CD4-positive, alpha-beta T cell treated with Interleukin-17A for 4 hours (primary cell): ENCODE measurements at regions not wholly inside any gene's neighbourhood (a gene's known extent, or its start where the extent isn't known, plus 50 kb on each side); places are given as distances from the start of the nearest gene placed in this dataset.

ENCODE experiments used
- DNase-seq: peaks from one replicate; pipeline ENCODE4 v3.0.0-alpha.2; 2020; ENCODE audit warnings: mixed read lengths

DNA sequence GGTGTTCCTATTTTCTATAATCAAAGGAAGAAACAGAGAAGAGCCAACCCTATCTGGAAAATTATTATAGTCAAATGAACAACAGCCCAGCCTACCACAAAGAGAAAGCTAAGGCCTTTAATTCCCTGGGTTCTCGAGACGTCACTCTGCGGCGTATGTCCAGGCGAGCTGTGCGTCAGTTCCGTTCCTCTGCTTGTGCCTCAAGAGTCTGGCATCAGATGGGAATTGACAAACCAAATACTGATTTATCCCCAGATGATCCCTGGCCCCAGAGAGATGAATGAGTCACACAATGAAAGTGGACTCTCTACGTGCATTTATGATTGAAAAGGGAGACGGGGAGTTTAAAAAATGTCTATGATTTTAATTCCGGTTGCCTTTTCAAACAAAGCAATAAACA is 151.6 kb upstream of the PDE10A start:
- no peak for DNase-seq

DNA sequence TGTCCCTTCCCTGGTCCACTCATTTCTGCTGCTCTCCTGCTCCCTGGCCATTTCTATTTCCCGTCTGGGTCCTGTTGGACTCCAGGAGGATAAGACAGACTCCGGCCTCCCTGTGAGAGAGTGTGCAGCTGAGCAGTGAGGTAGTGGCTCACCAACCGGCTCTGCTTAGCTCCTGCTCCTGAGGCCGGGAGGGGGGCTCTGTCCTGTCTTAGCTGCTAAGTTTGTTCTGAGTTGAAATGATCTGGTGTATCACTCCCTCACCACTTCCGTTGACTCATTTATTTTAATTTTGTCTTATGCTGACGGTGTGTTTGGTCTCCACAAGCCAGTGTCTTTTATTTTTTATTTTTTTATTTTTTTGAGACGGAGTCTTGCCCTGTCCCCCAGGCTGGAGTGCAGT is 148.5 kb upstream of the PDE10A start:
- DNase-seq: no peak

DNA sequence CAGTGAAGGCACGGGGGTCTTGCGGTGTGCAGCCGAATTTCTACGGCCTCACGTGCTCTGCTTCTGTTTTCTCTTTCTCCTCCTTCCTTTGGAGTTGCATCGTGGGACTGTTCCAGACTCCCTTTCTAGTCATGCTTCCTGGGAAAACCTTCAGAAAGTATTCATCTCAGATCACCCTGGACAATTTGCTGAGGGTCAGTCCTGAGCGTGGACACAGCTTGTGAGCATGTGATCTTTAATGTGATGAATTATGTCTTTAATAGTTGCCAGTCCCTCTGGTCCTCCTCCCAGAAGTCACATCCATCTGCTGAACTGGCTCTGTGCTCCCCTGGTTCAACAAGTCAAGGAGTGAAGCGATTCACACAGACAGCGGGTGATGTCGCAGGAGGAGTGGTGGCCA is 145.0 kb upstream of the PDE10A start:
- DNase-seq: no peak

DNA sequence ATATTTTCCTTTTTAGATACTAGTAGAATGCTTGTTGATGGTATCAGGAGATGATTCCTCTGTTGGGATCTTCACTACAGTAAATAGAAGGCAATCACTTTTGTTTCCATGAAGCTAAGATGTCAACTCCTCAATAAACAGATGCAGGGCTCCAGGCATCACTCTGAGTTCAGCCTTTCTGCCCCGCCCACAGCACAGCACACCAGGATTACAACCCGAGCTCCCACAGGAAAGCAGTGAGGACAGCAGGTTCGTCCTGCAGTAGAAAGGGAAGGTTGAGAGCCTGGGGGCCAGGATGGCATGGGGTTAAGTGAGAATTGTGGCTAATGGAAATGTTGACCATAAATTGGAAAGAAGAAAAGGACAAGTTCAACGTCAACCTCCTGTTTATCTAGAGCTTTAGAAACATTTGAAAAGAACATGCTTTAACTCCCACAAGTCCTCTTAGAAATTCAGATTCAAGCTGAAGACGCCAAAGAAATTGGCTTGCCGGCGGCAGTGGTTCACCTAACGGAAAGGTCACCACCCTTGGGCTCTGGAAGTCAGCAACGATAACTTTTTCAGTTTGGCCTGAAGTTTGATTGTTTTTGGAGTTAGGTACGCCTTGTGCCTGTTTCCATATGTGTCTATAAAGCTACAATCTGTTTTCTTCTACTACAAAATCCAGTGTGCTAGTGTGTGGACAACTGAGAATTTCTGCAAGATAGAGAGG is 144.4 kb upstream of the PDE10A start:
- DNase-seq: no peak

DNA sequence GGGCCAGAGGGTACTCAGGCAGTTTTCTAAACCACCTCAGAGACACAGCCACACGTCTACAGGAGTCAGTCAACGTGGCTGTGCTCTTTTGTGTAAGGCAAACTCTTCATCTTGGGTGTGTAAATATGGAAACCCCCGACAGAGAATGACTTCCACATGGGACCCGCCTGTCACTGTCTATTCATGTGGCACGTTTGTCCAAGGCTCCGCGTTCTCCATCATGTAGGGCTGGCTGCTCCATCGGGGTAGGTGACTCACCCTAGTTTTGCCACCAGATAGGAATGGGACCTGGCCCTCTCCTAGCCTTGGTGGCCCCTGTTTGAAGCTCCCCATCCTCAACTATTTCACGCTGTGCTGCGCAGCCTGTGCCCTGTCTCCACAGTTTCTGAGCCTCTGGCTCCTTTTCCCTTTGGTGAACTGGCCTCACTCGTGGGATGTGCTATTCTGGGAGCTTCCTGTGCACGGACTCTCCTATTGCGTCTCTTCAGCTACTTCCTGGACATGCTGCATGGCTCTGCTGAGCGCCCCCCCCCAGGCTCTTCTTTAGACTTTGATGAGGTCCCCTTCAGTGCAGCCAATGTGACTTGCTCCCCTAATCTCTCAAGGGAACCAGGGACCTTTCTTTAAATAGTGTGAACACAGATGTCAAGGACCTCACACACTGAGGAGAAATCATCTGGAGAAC is 143.2 kb upstream of the PDE10A start:
- DNase-seq: no peak

DNA sequence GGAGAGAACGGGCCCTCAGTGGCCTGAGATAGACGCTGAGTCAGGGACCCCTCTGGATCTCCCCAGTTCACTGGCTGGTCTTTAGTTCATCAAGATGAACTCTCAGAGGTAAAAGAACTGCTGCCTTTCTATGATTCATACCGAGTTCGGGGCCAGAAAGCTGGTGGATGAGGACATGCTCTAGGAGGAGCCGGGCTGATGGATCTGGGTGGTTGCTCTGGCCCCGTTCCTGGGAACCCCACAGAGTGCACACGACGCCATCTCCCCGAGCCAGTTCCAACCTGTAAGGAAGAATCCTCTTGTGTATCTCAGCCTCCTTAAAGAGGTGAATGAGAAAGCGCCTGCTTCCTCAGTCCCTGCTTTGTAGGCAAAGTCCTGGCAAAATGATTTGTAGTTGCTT is 142.6 kb upstream of the PDE10A start:
- no peak for DNase-seq

DNA sequence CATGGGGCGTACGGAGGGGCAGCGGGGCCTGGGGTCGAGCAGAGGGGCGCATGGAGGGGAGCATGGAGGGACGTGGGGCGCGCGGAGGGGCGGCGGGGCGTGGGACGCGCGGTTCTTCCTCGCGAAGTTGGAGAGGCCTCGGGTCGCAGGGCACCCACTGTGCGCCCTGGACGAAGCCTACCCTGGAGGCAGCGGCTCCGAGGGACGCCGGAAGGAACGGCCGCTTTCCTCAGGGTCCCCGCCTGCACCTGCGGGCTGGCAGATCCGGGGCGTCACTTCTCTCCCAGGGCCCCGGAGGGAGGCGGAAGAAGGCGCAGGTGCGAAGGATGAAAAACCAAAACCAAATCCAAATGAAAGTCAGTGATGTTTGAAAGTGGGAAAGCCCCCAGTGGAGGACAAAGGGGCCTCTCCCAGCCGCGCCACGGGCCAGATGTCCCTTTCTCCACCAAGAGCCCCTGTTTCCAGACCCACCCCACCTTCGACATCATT is 142.1 kb upstream of the PDE10A start:
- DNase-seq: no peak

DNA sequence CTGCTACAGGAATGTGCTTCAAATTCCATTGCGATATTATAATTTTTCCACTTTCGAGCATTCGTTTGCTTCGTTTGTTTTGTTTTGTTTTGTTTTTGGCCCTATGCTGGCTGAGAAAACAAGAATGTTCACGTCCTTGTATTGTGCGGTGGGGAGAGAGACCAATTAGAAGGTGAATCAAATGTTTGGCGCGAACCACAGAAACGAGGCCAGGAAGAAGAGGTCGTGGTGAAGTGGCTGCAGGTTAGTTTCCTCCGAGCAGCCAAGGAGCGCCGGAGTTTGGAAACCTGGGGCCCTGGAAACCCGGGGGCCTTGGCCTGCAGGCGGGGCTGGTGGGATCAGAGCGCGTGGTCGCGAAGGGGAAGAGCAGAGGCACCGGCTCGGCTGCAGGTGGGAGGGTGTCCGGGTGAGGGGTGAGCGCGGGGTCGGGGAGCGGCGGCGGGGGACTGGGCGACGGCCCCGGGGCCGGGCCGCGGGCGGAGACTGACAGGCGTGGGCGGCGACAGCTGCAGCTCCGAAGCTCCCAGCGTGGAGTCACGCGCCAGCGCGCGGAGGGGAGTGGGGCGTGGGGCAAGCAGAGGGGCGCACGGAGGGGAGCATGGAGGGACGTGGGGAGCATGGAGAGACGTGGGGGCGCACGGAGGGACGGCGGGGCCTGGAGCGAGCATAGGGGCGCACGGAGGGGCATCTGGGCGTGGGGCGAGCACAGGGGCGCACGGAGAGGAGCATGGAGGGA is 141.5 kb upstream of the PDE10A start:
- DNase-seq: no peak

DNA sequence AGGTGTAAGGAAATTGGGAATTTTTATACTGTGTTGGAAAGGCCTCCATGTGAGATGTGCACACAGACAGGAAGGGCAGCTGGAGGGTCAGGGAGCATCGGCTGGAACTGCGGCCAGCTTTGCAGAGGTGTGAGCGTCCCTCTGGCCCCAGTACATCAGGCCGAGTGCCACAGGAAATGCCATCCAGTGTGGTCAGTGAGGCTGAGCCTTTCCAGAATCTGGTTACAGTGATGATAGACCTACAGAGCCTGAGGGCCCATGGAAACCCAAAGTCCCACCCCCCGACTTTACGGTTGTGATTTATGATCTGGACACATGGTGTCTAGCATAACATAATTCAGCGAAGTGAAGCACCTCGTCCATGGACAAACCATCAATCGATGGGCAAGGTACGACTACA is 137.3 kb upstream of the PDE10A start:
- DNase-seq: no peak

DNA sequence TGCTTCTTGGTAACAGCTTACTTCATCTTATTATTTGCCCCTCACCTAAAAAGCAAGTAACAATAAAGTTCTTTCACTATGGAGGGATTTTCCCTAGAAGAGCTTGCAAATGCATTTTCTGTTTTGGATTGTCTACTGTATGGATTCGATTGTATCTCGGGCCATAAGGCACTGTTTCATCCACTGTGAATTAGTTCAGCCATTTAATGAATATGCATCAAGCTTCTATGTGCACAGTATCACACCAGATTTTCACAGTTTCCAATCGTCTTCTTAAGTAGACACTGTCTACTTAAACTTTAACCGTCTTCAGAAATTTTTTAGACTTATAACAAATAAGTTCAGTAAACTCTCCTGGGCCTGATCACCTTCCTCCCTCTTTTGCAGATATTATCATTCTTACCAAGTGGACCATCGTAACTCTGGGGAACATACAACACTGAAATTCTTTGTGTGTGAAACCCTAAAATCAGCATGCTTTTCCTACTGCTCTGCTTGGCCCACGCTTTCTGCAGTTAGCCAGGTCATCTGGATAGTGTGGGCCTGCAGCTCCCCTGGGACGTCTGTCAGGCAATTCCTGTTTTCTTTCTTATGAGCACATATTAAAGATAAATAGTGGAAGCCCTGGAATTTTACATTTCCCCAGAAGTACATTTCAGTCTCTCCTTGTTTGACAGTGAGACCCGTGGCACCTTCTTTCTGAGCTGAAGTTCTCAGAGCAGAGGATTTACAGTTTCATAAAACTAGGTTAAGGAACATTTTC is 136.5 kb upstream of the PDE10A start:
- no peak for DNase-seq

DNA sequence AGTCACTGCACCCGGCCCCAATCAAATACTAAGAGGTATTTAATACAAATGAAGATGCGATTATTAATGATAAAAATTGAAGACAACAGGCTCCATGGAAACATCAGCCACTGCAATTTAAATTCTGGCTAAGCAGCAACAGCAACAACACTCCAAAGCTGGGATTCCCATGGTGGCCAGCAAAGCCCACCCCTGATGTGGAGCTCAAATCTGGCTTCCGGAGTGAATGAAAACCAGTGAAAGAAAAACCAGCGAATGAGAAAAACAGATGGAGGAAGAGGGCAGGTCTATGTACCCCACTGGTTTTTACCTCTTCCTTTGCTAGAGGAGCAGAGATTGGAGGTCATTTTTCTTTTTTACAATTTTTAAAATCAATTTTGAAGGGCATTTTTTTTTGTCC is 135.9 kb upstream of the PDE10A start:
- no peak for DNase-seq

DNA sequence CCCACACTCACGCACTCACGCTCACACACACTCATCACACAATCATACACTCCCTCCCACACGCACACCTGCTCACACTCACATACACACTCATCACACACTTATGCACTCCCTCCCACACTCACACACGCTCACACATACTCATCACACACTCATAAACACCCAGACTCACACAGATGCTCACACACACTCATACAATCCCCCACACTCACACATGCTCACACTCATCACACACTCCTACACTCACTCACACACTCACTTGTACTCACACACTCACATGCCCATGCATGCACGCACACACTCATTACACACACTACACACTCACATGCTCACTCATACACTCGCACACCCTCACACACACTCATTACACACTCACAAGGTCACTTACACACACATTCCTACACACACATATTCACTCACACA is 131.1 kb upstream of the PDE10A start:
- no peak for DNase-seq

DNA sequence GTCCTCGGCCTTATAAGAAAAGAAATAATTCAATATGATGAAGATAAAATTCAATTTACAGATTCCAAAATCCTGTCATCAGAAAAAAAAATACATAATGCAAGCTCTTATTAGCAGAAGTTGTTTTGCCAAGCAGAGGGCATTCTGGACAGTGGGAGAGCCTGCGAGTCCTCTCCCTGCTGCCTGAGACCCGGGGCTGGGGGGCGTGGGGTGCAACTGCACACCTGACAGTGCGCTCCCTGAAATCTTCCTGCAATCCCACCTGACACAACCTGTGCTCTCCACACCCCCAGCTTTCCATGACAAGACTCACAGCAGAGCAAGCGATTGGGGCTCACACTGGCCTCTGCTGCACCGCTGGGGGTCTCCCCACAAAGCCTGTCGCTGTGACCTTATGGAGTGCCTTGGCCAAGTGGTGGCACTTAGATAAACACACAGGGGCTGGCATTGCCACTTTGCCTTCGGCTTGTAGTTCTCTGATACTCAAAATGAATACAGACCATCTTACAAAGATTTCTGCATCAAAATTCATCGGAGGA is 130.3 kb upstream of the PDE10A start:
- no peak for DNase-seq

DNA sequence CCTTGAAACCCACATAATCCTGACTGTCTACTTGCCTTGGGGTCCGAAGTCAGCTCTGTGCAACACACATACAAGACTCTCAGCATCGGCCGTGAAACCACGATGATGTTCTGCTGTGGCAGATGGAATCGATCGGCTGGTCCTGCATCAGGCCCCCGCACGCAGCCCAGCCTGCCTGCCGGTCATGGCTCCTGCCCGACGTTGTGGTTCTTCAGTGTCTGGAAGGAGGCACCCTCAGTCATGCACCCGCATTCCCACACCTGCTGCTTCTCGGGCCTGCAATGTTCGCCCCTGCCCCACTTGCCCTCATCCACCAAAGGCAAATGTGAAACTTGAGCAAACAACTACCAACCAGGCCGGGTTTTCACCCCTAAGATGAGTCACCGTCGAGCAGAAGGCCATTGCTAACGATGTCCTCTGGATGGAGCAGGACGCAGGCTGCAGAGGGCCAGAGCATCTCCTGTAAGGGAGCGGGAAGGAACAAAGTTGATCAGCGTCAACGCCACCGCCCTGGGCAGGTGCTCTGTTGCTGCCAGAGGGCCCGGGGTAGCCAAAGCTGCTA is 128.9 kb upstream of the PDE10A start:
- DNase-seq: no peak

DNA sequence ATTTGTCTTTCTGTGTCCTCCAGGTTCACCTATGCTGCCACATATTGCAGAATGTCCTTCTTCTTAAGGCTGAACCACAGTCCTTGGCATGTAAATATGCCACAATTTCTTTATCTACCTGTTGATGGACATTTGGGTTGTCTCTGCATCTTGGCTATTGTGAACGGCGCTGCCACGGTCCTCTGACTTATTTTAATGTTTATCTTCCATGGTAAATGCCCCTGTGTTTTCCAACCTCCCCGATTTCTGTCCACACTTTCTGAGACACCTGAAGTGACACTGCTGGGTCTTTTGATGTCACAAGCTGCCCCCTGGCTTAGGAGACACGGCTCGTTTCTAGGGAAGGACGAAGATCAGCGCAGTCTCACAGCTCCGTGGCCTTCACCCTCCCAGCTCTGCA is 128.3 kb upstream of the PDE10A start:
- no peak for DNase-seq

DNA sequence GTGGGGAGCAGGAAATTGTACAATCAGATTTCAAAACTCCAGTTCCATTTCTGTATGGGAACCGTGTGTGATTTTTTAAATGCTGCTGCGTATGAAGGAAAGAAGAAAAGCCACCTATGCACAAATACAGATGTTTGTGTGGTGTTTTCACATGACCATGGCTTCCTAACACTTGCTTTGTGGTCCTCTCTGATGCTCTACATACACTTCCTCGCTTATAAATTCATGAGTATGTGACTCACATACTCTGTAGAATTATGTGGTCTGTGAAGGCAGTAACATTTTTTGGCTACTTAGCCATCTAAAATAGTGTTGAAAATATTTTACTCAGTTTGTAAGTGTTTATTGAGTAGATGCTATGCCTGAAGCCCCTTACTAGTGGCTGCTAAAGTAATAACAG is 119.8 kb upstream of the PDE10A start:
- DNase-seq: no peak

DNA sequence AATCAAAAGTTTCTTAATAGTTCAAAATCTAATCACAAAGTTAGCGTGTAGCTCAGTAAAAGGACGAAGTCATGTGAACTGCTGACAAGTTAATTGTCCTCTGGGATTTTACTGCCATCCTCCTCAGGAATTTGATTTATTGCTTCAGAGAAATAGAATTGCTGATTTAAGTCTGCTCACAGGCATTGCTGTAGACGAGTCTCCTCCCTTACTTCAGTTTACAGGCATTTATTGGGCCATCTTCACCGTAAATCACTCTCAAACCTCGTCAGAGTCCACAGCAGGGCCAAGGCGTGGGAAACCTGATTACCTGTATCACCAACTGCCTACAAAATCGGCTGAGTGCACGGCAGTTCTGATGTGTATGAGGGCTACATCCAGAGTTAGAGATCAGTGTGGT is 119.1 kb upstream of the PDE10A start:
- DNase-seq: no peak

DNA sequence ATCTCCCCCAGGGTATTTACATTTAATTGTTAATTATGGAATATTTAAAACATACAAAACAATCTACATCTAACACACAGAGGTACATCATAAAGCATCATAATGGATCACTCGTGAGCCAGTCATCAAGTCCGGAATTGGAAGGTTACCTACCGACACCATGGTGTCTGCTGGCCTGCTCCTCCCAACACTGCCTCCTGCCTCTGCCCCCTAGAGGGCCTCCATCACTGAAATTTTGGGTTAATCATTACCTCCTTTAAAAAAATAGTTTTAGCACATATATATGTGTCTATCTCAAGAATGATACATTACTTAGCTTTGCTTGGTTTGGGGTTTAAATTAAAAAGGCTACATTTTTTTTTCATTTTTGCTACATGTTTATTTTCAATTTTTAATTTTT is 114.6 kb upstream of the PDE10A start:
- DNase-seq: no peak

DNA sequence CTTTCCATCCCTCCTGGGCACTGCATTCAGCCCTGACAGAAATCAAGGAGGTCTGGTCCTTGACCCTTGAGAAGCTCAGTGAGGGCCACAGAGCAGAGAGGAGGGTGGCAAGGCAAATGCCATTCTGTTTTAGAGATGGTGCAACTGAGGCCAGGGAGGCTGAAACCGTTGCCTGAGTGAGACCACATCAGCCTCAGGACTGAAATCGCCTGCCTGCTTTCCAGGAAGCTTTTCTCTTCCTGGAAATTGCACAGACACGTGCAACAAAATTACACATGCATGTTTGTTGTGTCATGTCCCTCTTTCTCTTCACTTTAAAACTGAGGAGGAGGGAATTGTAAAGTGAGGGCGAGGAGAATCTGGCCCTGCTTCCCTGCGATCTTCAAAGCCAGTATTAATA is 113.7 kb upstream of the PDE10A start:
- DNase-seq: no peak

DNA sequence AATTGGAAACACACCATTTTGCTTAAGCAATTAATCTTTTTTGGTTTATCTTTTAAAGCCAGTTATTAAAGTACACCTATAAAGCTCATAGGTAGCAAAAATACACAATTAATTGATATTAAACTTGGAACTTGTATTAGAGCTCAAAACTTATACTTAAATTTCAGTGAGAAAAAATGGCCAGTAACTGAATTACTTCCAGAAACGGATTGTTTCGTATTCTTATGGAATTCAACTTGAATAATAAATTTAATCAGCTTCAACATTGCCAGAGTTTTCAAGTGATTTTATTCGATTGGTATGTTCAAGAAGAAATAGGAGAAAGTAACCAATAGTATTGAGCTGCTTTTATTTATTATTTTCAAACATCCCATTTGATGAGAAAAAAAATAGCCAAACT is 112.7 kb upstream of the PDE10A start:
- DNase-seq: no peak

DNA sequence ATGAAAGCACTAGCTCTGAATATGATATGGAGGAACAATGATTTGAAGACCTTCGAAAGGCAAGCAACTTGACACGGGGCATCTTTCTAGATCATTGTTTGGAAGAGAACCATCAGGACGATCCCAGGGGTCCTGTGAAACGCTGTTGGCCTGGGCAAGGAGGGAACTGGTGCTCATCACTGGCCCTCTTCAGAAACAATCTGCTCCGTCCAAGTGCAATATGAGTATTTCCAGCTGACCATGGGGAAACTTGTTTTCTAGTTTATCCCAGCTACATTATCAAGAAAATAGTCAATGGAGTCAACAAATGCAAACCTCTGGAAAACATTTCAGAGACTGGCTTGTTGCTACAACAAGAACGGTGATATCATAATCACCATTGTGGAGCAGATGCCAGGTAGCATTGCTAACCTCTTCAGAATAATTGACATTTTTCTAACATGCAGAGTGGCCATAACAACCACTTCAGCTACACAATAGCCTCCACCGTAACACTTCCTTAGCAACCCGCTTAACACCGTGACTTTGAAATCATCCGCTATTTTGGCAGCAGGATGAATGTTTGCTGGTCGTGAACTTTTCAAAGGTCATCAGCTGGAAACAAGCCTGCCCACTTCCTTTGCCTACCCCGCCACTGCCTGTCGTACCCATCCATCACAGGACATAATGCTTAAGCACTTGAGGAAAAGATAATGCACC is 112.0 kb upstream of the PDE10A start:
- no peak for DNase-seq
